ENCODE measurements at regions not wholly inside any gene's neighbourhood (a gene's known extent, or its start where the extent isn't known, plus 50 kb on each side); places are given as distances from the start of the nearest gene placed in this dataset.

GRCh38 chr9:26399556-26399955 is 493.0 kb downstream of the CAAP1 start:
- H2BK15ac ChIP-seq (ENCODE audit: low read length): no peak overlapping the region
- no peak overlapping the region for H2AFZ ChIP-seq (ENCODE audit: low read length)
- no peak overlapping the region for H4K5ac ChIP-seq (ENCODE audit: insufficient read length, low read depth, low read length)
- no peaks in the 10 kb centered on the region for H3K23me2 ChIP-seq (ENCODE audit: low read depth, low read length)
- FAIRE-seq (no peak), DNase-seq (ENCODE audit: low read depth in 1 of 2, low spot score in 2 of 2) (no peak)
- no peaks in the 10 kb centered on the region for H3K4me1 ChIP-seq (replicated peaks in 1 of 4; ENCODE audit: control insufficient read depth in 3 of 4, insufficient read depth in 4 of 4, low read length in 3 of 4)
- no peak overlapping the region for H3K14ac ChIP-seq (ENCODE audit: insufficient read length)
- POLR2A ChIA-PET (ENCODE audit: partially characterized antibody): no interaction called here
- no peaks in the 10 kb centered on the region for H3K79me2 ChIP-seq (ENCODE audit: control insufficient read depth in 1 of 2, insufficient read depth in 2 of 2, low read length in 2 of 2)
- no peak overlapping the region for H2BK120ac ChIP-seq (replicated peaks; ENCODE audit: low read depth, low read length)
- TF ChIP-seq CEBPB (IDR thresholded peaks at IDR 0.05; ENCODE audit: low read depth, low read length): no peak
- no peak overlapping the region for H4K8ac ChIP-seq (ENCODE audit: extremely low read depth, insufficient read depth, low read length)
- no peaks in the 10 kb centered on the region for H3K79me1 ChIP-seq (ENCODE audit: low read depth, low read length)
- H4K91ac ChIP-seq (replicated peaks; ENCODE audit: insufficient read length, low read length): no peak overlapping the region
- no peak overlapping the region for H2AK5ac ChIP-seq (ENCODE audit: low read depth, low read length)
- H4K20me1 ChIP-seq (replicated peaks in 1 of 2; ENCODE audit: control insufficient read depth in 1 of 2, insufficient read depth in 2 of 2, low read length in 2 of 2): no peaks in the 10 kb centered on the region
- no peak overlapping the region for H3K4ac ChIP-seq (replicated peaks; ENCODE audit: insufficient read length, low read depth, low read length)
- no peaks in the 10 kb centered on the region for H3K27me3 ChIP-seq (replicated peaks in 1 of 4; ENCODE audit: control insufficient read depth in 3 of 4, extremely low read depth in 1 of 4, insufficient read depth in 3 of 4, low read length in 3 of 4)
- no peak overlapping the region for H2BK12ac ChIP-seq (ENCODE audit: low read depth, low read length)
- CTCF ChIA-PET (ENCODE audit: partially characterized antibody): no interaction called here
- no peak overlapping the region for H2BK5ac ChIP-seq (ENCODE audit: low read depth, low read length)
- H3K18ac ChIP-seq (ENCODE audit: extremely low read depth, low read length): no peak overlapping the region
- no peak overlapping the region for H3K23ac ChIP-seq (ENCODE audit: insufficient read length)
- WGBS, 2 experiments (ENCODE audit: extremely low coverage in 1 of 2, insufficient coverage in 1 of 2, insufficient read length in 1 of 2, insufficient replicate concordance in 2 of 2, low coverage in 1 of 2, low lambda C conversion rate in 2 of 2, missing lambda C conversion rate in 1 of 2): 95% methylated on average over 4 of the region's 4 CpGs; no CpG with 5 or more reads in 1 of the 2 experiments
- no peak overlapping the region for H3K4me2 ChIP-seq (ENCODE audit: insufficient read depth in 1 of 2, low read depth in 2 of 2, low read length in 2 of 2)
- no peaks in the 10 kb centered on the region for H3K9me3 ChIP-seq (ENCODE audit: insufficient read depth in 2 of 2, low read depth in 1 of 2, low read length in 1 of 2)
- no peak overlapping the region for H3K56ac ChIP-seq (replicated peaks; ENCODE audit: insufficient read length, low read depth, low read length)
- H3K36me3 ChIP-seq (ENCODE audit: control insufficient read depth in 2 of 4, insufficient read depth in 4 of 4, low read length in 3 of 4): no peaks in the 10 kb centered on the region
- no peak overlapping the region for H3K9ac ChIP-seq (replicated peaks in 1 of 4; ENCODE audit: extremely low read depth in 1 of 4, low read depth in 3 of 4, low read length in 3 of 4)
- no peak overlapping the region for H3K27ac ChIP-seq (ENCODE audit: low read depth, low read length)
- H2BK20ac ChIP-seq (ENCODE audit: low read length): no peak overlapping the region
- no peak overlapping the region for H3K4me3 ChIP-seq (ENCODE audit: extremely low read depth in 1 of 4, insufficient read depth in 2 of 4, low read depth in 3 of 4, low read length in 4 of 4)
